ENCODE measurements at regions not wholly inside any gene's neighbourhood (a gene's known extent, or its start where the extent isn't known, plus 50 kb on each side); places are given as distances from the start of the nearest gene placed in this dataset.

- no peaks in the 10 kb centered on the region for H3K27me3 ChIP-seq
- no peak overlapping the region for H3K4me3 ChIP-seq
- no peaks in the 10 kb centered on the region for H3K36me3 ChIP-seq
- TF ChIP-seq CTCF (IDR thresholded peaks at IDR 0.05), result no peak
- no peak for TF ChIP-seq POLR2A (IDR thresholded peaks at IDR 0.05)
- no peaks in the 10 kb centered on the region for H3K4me1 ChIP-seq
- no peaks in the 10 kb centered on the region for H3K9me3 ChIP-seq
- no peak for DNase-seq
- H3K27ac ChIP-seq, result no peak overlapping the region
These were observed 1059.5 kb upstream of the ADGRL4 start for GRCh38 chr1:80066060-80066459.

- no peaks in the 10 kb centered on the region for H3K27me3 ChIP-seq
- TF ChIP-seq CTCF (IDR thresholded peaks at IDR 0.05) (no peak), POLR2A (IDR thresholded peaks at IDR 0.05) (no peak)
- no peaks in the 10 kb centered on the region for H3K36me3 ChIP-seq
- H3K4me1 ChIP-seq, result no peaks in the 10 kb centered on the region
- no peaks in the 10 kb centered on the region for H3K9me3 ChIP-seq
- DNase-seq, result no peak
- H3K27ac ChIP-seq, result no peak overlapping the region
- H3K4me3 ChIP-seq, result no peak overlapping the region
These were observed 1058.0 kb upstream of the ADGRL4 start for GRCh38 chr1:80064524-80064923.

DNA sequence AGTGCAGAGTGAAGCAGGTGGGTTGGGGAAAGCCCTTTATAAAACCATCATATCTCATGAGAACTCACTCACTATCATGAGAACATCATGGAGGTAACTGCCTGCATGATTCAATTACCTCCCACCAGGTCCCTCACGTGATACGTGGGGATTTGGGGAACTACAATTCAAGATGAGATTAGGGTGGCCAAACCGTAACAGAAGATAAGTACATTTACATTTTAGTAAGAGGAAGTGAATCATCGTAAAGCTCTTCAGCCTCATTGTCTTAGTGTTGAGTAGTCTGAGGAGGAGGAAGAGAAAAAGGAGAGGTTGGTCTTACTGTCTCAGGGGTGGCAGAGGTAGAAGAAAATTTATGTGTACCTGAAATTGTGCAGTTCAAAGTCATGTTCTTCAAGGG, 1053.4 kb upstream of the ADGRL4 start:
- H3K36me3 ChIP-seq, result no peaks in the 10 kb centered on the region
- TF ChIP-seq CTCF (IDR thresholded peaks at IDR 0.05), result no peak
- TF ChIP-seq POLR2A (IDR thresholded peaks at IDR 0.05), result no peak
- H3K4me1 ChIP-seq, result no peaks in the 10 kb centered on the region
- no peak overlapping the region for H3K4me3 ChIP-seq
- no peaks in the 10 kb centered on the region for H3K27me3 ChIP-seq
- no peak for DNase-seq
- no peaks in the 10 kb centered on the region for H3K9me3 ChIP-seq
- no peak overlapping the region for H3K27ac ChIP-seq

DNA sequence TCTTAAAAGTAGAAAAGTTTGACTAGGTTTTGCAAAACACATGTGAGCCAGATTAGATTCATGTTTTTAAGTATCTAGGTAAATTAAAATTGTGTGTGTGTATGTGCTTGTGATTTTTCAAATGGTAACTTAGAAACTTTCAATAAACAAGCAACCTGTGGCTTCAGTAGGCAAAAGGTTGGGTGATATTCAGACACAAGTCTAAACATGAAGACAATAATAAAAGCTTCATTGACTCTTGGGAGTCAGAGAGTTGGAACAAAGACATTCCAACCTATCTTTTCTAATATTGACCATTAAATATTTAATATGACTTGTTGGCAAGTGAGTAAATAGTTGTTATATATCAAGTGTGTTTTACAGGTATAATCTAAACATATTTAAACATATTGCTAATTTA, 1049.6 kb upstream of the ADGRL4 start:
- H3K36me3 ChIP-seq, result no peaks in the 10 kb centered on the region
- DNase-seq, result no peak

GRCh38 chr1:80054129-80054528, 1047.6 kb upstream of the ADGRL4 start:
- H3K4me1 ChIP-seq, result no peaks in the 10 kb centered on the region
- H3K4me3 ChIP-seq, result no peak overlapping the region
- H3K9me3 ChIP-seq, result no peaks in the 10 kb centered on the region
- no peak for TF ChIP-seq CTCF (IDR thresholded peaks at IDR 0.05)
- TF ChIP-seq POLR2A (IDR thresholded peaks at IDR 0.05), result no peak
- H3K36me3 ChIP-seq, result no peaks in the 10 kb centered on the region
- DNase-seq, result no peak
- H3K27ac ChIP-seq, result no peak overlapping the region
- H3K27me3 ChIP-seq, result no peaks in the 10 kb centered on the region

More for the DNA sequence above, 1049.6 kb upstream of the ADGRL4 start:
- H3K27me3 ChIP-seq, result no peaks in the 10 kb centered on the region
- no peak overlapping the region for H3K27ac ChIP-seq
- H3K9me3 ChIP-seq, result no peaks in the 10 kb centered on the region
- H3K4me3 ChIP-seq, result no peak overlapping the region
- no peaks in the 10 kb centered on the region for H3K4me1 ChIP-seq
- TF ChIP-seq POLR2A (IDR thresholded peaks at IDR 0.05), result no peak
- TF ChIP-seq CTCF (IDR thresholded peaks at IDR 0.05), result no peak

- no peak overlapping the region for H3K27ac ChIP-seq
These were observed 1047.1 kb upstream of the ADGRL4 start for GRCh38 chr1:80053613-80054012.

More at GRCh38 chr1:80053613-80054012, 1047.1 kb upstream of the ADGRL4 start:
- DNase-seq, result no peak
- no peaks in the 10 kb centered on the region for H3K9me3 ChIP-seq
- TF ChIP-seq CTCF (IDR thresholded peaks at IDR 0.05) (no peak), POLR2A (IDR thresholded peaks at IDR 0.05) (no peak)
- no peaks in the 10 kb centered on the region for H3K4me1 ChIP-seq
- H3K27me3 ChIP-seq, result no peaks in the 10 kb centered on the region
- H3K36me3 ChIP-seq, result no peaks in the 10 kb centered on the region
- H3K4me3 ChIP-seq, result no peak overlapping the region
